ENCODE measurements at regions not wholly inside any gene's neighbourhood (a gene's known extent, or its start where the extent isn't known, plus 50 kb on each side); places are given as distances from the start of the nearest gene placed in this dataset.

- Histone ChIP-seq H4K8ac (ENCODE audit: extremely low read depth, insufficient read depth, low read length) (no peak overlapping the region), H3K14ac (ENCODE audit: insufficient read length) (no peak overlapping the region), H2BK12ac (ENCODE audit: low read depth, low read length) (no peak overlapping the region), H3K23ac (ENCODE audit: insufficient read length) (no peak overlapping the region), H4K20me1 (replicated peaks in 1 of 2; ENCODE audit: control insufficient read depth in 1 of 2, insufficient read depth in 2 of 2, low read length in 2 of 2) (no peaks in the 10 kb centered on the region), H3K27me3 (replicated peaks in 1 of 4; ENCODE audit: control insufficient read depth in 3 of 4, extremely low read depth in 1 of 4, insufficient read depth in 3 of 4, low read length in 3 of 4) (no peaks in the 10 kb centered on the region), H3K27ac (ENCODE audit: low read depth, low read length) (no peak overlapping the region), H2BK120ac (replicated peaks; ENCODE audit: low read depth, low read length) (no peak overlapping the region), H3K79me1 (ENCODE audit: low read depth, low read length) (no peaks in the 10 kb centered on the region), H3K9ac (replicated peaks in 1 of 4; ENCODE audit: extremely low read depth in 1 of 4, low read depth in 3 of 4, low read length in 3 of 4) (no peak overlapping the region), H3K4me2 (ENCODE audit: insufficient read depth in 1 of 2, low read depth in 2 of 2, low read length in 2 of 2) (no peak overlapping the region), H3K36me3 (ENCODE audit: control insufficient read depth in 2 of 4, insufficient read depth in 4 of 4, low read length in 3 of 4) (no peaks in the 10 kb centered on the region; a peak in 1 of 8 replicates), H2AFZ (ENCODE audit: low read length) (no peak overlapping the region), H3K79me2 (ENCODE audit: control insufficient read depth in 1 of 2, insufficient read depth in 2 of 2, low read length in 2 of 2) (no peaks in the 10 kb centered on the region), H3K56ac (replicated peaks; ENCODE audit: insufficient read length, low read depth, low read length) (no peak overlapping the region), H2BK15ac (ENCODE audit: low read length) (no peak overlapping the region), H3K4me3 (ENCODE audit: extremely low read depth in 1 of 4, insufficient read depth in 2 of 4, low read depth in 3 of 4, low read length in 4 of 4) (no peak overlapping the region), H3K4ac (replicated peaks; ENCODE audit: insufficient read length, low read depth, low read length) (no peak overlapping the region), H4K91ac (replicated peaks; ENCODE audit: insufficient read length, low read length) (no peak overlapping the region), H2BK5ac (ENCODE audit: low read depth, low read length) (no peak overlapping the region), H3K4me1 (replicated peaks in 1 of 4; ENCODE audit: control insufficient read depth in 3 of 4, insufficient read depth in 4 of 4, low read length in 3 of 4) (no peaks in the 10 kb centered on the region), H2BK20ac (ENCODE audit: low read length) (no peak overlapping the region), H4K5ac (ENCODE audit: insufficient read length, low read depth, low read length) (no peak overlapping the region), H2AK5ac (ENCODE audit: low read depth, low read length) (no peak overlapping the region), H3K18ac (ENCODE audit: extremely low read depth, low read length) (no peak overlapping the region), H3K23me2 (ENCODE audit: low read depth, low read length) (peaks cover 2% of the 10 kb centered on the region; the same call in 1 of the 2 replicates), H3K9me3 (ENCODE audit: insufficient read depth in 2 of 2, low read depth in 1 of 2, low read length in 1 of 2) (no peaks in the 10 kb centered on the region)
- DNase-seq (ENCODE audit: low read depth in 1 of 2, low spot score in 2 of 2) (no peak), FAIRE-seq (no peak)
- POLR2A ChIA-PET (ENCODE audit: partially characterized antibody), result no interaction called here
- 93% methylated on average over 1 of the region's 1 CpG; no CpG with 5 or more reads in 1 of the 2 experiments for WGBS, 2 experiments (ENCODE audit: extremely low coverage in 1 of 2, insufficient coverage in 1 of 2, insufficient read length in 1 of 2, insufficient replicate concordance in 2 of 2, low coverage in 1 of 2, low lambda C conversion rate in 2 of 2, missing lambda C conversion rate in 1 of 2)
- CTCF ChIA-PET (ENCODE audit: partially characterized antibody), result interaction anchor here (1.0 kb wide), 1 partner anchor 13 kb away, joined by 3 read pairs; no protein-coding TSS in a partner anchor
- TF ChIP-seq POU5F1 (IDR thresholded peaks at IDR 0.05; ENCODE audit: low read depth, low read length) (no peak), ASH2L (IDR thresholded peaks at IDR 0.05; ENCODE audit: low read length) (no peak), SIRT6 (IDR thresholded peaks at IDR 0.05; ENCODE audit: low read length) (no peak), TEAD4 (IDR thresholded peaks at IDR 0.05; ENCODE audit: low read depth, low read length) (no peak), CHD2 (IDR thresholded peaks at IDR 0.05; ENCODE audit: low read length) (no peak), PHF8 (conservative IDR thresholded peaks at IDR 0.05; ENCODE audit: low read depth, low read length) (no peak), SP1 (IDR thresholded peaks at IDR 0.05; ENCODE audit: low read depth, low read length) (no peak), JUN (IDR thresholded peaks at IDR 0.05; ENCODE audit: low read depth, low read length) (no peak), TCF12 (IDR thresholded peaks at IDR 0.05; ENCODE audit: low read depth, low read length) (no peak), TAF7 (optimal IDR thresholded peaks at IDR 0.05; ENCODE audit: borderline replicate concordance, low read depth, low read length) (no peak), ATF2 (IDR thresholded peaks at IDR 0.05; ENCODE audit: low read length) (no peak), KDM4A (IDR thresholded peaks at IDR 0.05; ENCODE audit: low read depth, low read length, severe bottlenecking) (no peak), EZH2 (IDR thresholded peaks at IDR 0.05; ENCODE audit: low read depth, low read length, severe bottlenecking) (no peak), JUND (IDR thresholded peaks at IDR 0.05; ENCODE audit: low read length) (no peak)
Measured at GRCh38 chr3:117348884-117349283, 639.3 kb downstream of the TUSC7 start.
